Thoracic aorta (tissue), 2 donors: ENCODE measurements at regions not wholly inside any gene's neighbourhood (a gene's known extent, or its start where the extent isn't known, plus 50 kb on each side); places are given as distances from the start of the nearest gene placed in this dataset.

Experiments used
- ATAC-seq: fragments of 150-250 bp; one replicate; pipeline ENCODE4 v1.8.0; 2017; ENCODE audit warnings: low read depth; ENCODE audit not compliant: insufficient number of reproducible peaks, low FRiP score
- DNase-seq: peaks from one replicate; pipeline ENCODE4 v3.0.0-alpha.2; 2020; ENCODE audit warnings: low spot score
- H3K27ac ChIP-seq, 2 donors: fragments of 200-600 bp; sonication (generic); 1 replicate in 1 of 2; 2 replicates in 1 of 2; pipeline ENCODE4 v1.5.1; 2016; ENCODE audit warnings: mild to moderate bottlenecking in 2 of 2, moderate library complexity in 2 of 2
- H3K27me3 ChIP-seq: fragments of 200-600 bp; sonication (generic); replicated peaks from 2 replicates; pipeline ENCODE4 v1.6.0; 2016; ENCODE audit warnings: mild to moderate bottlenecking; ENCODE audit not compliant: insufficient read depth
- H3K36me3 ChIP-seq: fragments of 200-600 bp; sonication (generic); one replicate; pipeline ENCODE4 v1.5.1; 2016
- H3K4me1 ChIP-seq, 2 donors: fragments of 200-600 bp; sonication (generic); 1 replicate in 1 of 2; 2 replicates in 1 of 2; pipeline versions ENCODE4 v1.5.1 to v1.6.0; 2016; ENCODE audit warnings: low read depth in 2 of 2, mild to moderate bottlenecking in 1 of 2; ENCODE audit not compliant: control insufficient read depth in 1 of 2
- H3K4me3 ChIP-seq: fragments of 200-600 bp; sonication (generic); 2 replicates; pipeline ENCODE4 v1.5.1; 2016; ENCODE audit warnings: mild to moderate bottlenecking
- H3K9me3 ChIP-seq: fragments of 200-600 bp; sonication (generic); 2 replicates; pipeline ENCODE4 v1.5.1; 2016
- CTCF ChIP-seq: fragments of 200-600 bp; sonication (generic); IDR thresholded peaks from one replicate; pipeline ENCODE4 v1.5.1; 2019; ENCODE audit warnings: antibody characterized with exemption

GRCh38 chr6:134435814-134436280 is 117.9 kb upstream of the SGK1 start:
- Histone ChIP-seq H3K4me1 (peaks cover 0 to 7% of the 10 kb centered on the region in 2 donors), H3K27me3 (no peaks in the 10 kb centered on the region), H3K36me3 (no peaks in the 10 kb centered on the region), H3K4me3 (peak overlapping the region; percentile 20), H3K27ac (no peak overlapping the region), H3K9me3 (no peaks in the 10 kb centered on the region)
- DNase-seq (no peak), ATAC-seq (no peak)
- TF ChIP-seq CTCF = no peak

GRCh38 chr6:134434019-134434942 is 116.4 kb upstream of the SGK1 start:
- DNase-seq (no peak), ATAC-seq (no peak)
- TF ChIP-seq CTCF = no peak
- Histone ChIP-seq H3K9me3 (no peaks in the 10 kb centered on the region), H3K27ac (no peak overlapping the region), H3K36me3 (no peaks in the 10 kb centered on the region), H3K4me3 (no peak overlapping the region), H3K4me1 (peaks cover 0 to 7% of the 10 kb centered on the region in 2 donors), H3K27me3 (no peaks in the 10 kb centered on the region)

GRCh38 chr6:134432036-134432435 is 114.1 kb upstream of the SGK1 start:
- no peaks in the 10 kb centered on the region for H3K36me3 ChIP-seq
- peaks cover 0 to 7% of the 10 kb centered on the region in 2 donors for H3K4me1 ChIP-seq
- DNase-seq = no peak
- no peaks in the 10 kb centered on the region for H3K27me3 ChIP-seq
- H3K9me3 ChIP-seq = no peaks in the 10 kb centered on the region
- TF ChIP-seq CTCF = no peak
- no peak for ATAC-seq
- H3K4me3 ChIP-seq = no peak overlapping the region
- no peak overlapping the region for H3K27ac ChIP-seq

- no peak overlapping the region for H3K27ac ChIP-seq
- H3K9me3 ChIP-seq = no peaks in the 10 kb centered on the region
- no peak overlapping the region for H3K4me3 ChIP-seq
- H3K36me3 ChIP-seq = no peaks in the 10 kb centered on the region
- H3K4me1 ChIP-seq = peaks cover 0 to 2% of the 10 kb centered on the region in 2 donors
- ATAC-seq (no peak), DNase-seq (no peak)
- no peak for TF ChIP-seq CTCF
- H3K27me3 ChIP-seq = no peaks in the 10 kb centered on the region
Measured at GRCh38 chr6:134431421-134431859, 113.5 kb upstream of the SGK1 start.

GRCh38 chr6:134429861-134430380 is 112.0 kb upstream of the SGK1 start:
- Histone ChIP-seq H3K4me1 (no peaks in the 10 kb centered on the region), H3K27ac (no peak overlapping the region), H3K27me3 (no peaks in the 10 kb centered on the region), H3K9me3 (no peaks in the 10 kb centered on the region), H3K4me3 (no peak overlapping the region), H3K36me3 (no peaks in the 10 kb centered on the region)
- DNase-seq (no peak), ATAC-seq (no peak)
- no peak for TF ChIP-seq CTCF
